HUES6 (cell line): ENCODE measurements at regions not wholly inside any gene's neighbourhood (a gene's known extent, or its start where the extent isn't known, plus 50 kb on each side); places are given as distances from the start of the nearest gene placed in this dataset.

Experiments used
- H3K27ac ChIP-seq: 2 replicates; pipeline ENCODE4 v1.7.0; 2013; ENCODE audit warnings: low read depth, mild to moderate bottlenecking, low read length, inconsistent platforms
- H3K27me3 ChIP-seq: 2 replicates; pipeline ENCODE4 v1.6.1; 2013; ENCODE audit warnings: low read length; ENCODE audit not compliant: control insufficient read depth, insufficient read depth
- H3K36me3 ChIP-seq: 2 replicates; pipeline ENCODE4 v1.6.1; 2013; ENCODE audit warnings: low read length; ENCODE audit not compliant: control insufficient read depth, insufficient read depth
- H3K4me1 ChIP-seq: 2 replicates; pipeline ENCODE4 v1.6.1; 2013; ENCODE audit warnings: low read length; ENCODE audit not compliant: control insufficient read depth, insufficient read depth
- H3K4me3 ChIP-seq: 2 replicates; pipeline ENCODE4 v1.5.1; 2013; ENCODE audit warnings: low read depth, low read length
- H3K9ac ChIP-seq: one replicate; pipeline ENCODE4 v1.6.1; 2013; ENCODE audit warnings: mild to moderate bottlenecking, low read length
- H3K9me3 ChIP-seq: 2 replicates; pipeline ENCODE4 v1.6.1; 2013; ENCODE audit warnings: low read depth, low read length; ENCODE audit not compliant: control insufficient read depth, insufficient read depth

DNA sequence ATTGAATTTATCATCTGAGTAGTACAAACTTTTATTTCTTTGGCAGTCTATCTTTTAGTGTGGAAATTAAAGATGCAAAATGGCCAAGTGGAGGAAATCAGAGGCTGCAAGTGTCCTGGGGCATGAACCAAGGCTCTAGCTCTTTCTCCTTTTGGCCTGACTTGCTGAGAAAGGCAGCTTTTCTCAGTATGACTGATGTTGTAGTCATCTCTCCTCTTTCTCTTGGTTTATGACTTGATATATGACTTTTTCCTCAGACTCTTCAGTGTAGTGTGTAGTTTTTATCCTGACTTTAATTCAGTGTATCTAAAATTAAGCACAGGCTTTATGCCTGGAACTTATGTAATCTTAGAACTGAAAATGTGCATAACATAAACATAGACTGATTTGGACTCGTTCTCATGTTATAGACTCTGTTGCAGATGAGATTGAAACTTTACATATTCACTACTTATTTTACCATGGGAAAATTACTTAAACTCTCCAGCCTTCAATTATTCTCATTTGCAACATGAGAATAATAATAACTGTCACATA lies 65.7 kb downstream of the SLITRK5 start:
- Histone ChIP-seq H3K36me3 (no peaks in the 10 kb centered on the region), H3K9ac (no peak overlapping the region), H3K27ac (no peak overlapping the region), H3K4me1 (no peaks in the 10 kb centered on the region), H3K4me3 (no peak overlapping the region), H3K27me3 (peaks cover 26% of the 10 kb centered on the region), H3K9me3 (no peaks in the 10 kb centered on the region)

DNA sequence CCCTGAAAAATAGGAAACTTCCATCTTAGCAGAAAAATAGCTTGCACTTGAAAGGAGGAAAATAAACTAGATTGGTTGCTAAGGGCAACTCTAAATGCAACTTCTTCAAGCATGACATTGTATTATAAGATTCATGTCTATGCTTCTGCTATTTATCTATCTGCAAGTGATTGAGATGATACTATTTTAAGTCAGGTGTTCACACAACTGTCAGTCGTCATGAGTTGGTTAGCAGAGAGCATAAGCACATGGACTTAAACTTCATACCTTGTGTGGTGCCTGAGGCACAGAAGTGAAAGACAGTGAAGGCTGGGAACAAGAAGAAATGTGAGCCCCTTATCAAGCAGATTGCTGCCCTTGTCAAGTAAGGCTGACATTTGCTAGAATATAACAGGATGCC lies 82.9 kb downstream of the SLITRK5 start:
- no peak overlapping the region for H3K9ac ChIP-seq
- H3K27ac ChIP-seq, result no peak overlapping the region
- no peaks in the 10 kb centered on the region for H3K27me3 ChIP-seq
- H3K36me3 ChIP-seq, result no peaks in the 10 kb centered on the region
- no peaks in the 10 kb centered on the region for H3K9me3 ChIP-seq
- H3K4me1 ChIP-seq, result no peaks in the 10 kb centered on the region
- no peak overlapping the region for H3K4me3 ChIP-seq

DNA sequence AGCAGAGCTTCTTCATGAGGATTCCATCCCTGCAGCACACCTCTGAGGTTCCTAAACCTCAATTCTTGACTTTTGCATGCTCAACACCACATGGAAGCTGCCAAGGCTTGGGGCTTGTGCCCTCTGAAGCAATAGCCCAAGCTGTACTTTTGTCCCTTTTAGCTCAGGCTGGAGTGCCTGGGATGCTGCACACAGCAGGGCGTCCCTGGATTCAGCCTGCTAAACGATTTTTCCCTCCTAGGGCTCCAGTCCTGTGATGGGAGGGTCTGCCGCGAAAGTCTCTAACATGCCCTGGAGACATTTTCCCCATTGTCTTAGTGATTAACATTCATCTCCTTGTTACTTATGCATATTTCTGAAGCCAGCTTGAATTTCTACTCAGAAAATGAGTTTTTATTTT lies 98.3 kb downstream of the SLITRK5 start:
- Histone ChIP-seq H3K27me3 (peaks cover 6% of the 10 kb centered on the region; the same call in 1 of the 2 replicates), H3K4me3 (no peak overlapping the region), H3K36me3 (no peaks in the 10 kb centered on the region), H3K4me1 (peaks cover 10% of the 10 kb centered on the region), H3K9ac (no peak overlapping the region), H3K9me3 (no peaks in the 10 kb centered on the region), H3K27ac (no peak overlapping the region)

DNA sequence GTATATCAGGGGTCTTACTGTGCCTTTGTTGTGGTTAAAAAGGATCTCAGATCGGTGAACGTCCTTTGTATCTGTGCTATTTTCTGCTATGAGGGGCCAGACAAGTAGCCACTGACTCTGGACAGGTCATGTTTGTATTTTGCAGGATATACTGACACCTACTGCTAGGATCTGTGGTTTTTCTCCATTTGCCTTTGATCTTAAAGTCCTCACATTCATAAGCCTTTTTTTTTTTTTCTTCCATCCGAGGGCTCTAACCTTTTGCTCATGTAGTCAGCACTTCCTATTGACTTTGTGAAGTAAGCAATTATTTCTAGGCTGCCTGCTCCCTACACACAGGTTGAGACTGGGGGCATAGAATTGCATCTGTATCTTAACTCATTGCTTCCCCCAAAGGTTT lies 106.2 kb downstream of the SLITRK5 start:
- Histone ChIP-seq H3K27ac (no peak overlapping the region), H3K27me3 (peaks cover 16% of the 10 kb centered on the region; the same call in 1 of the 2 replicates), H3K9me3 (no peaks in the 10 kb centered on the region), H3K4me1 (no peaks in the 10 kb centered on the region), H3K4me3 (no peak overlapping the region), H3K9ac (no peak overlapping the region), H3K36me3 (no peaks in the 10 kb centered on the region)

DNA sequence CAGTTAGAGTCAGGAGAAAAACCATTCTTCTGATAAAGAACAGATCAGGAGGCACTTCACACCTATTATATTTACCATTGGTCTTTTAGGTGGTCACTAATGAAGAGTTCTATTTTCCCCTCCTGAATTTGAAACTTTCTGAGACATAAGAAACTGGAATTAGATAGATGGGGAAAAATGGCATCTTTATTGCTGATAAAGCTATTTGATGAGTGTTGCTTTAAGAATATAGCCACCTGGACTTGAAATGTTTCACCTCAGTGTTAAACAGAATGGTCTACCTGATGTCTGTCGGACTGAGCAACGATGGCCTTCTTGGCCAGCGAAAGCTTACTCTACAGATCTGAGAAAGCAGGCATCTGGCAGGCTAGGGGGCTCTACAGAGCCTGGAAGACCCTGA lies 107.0 kb downstream of the SLITRK5 start:
- H3K4me3 ChIP-seq, result no peak overlapping the region
- no peaks in the 10 kb centered on the region for H3K9me3 ChIP-seq
- no peak overlapping the region for H3K9ac ChIP-seq
- no peaks in the 10 kb centered on the region for H3K4me1 ChIP-seq
- H3K27me3 ChIP-seq, result peaks cover 16% of the 10 kb centered on the region; the same call in 1 of the 2 replicates
- H3K27ac ChIP-seq, result no peak overlapping the region
- no peaks in the 10 kb centered on the region for H3K36me3 ChIP-seq

DNA sequence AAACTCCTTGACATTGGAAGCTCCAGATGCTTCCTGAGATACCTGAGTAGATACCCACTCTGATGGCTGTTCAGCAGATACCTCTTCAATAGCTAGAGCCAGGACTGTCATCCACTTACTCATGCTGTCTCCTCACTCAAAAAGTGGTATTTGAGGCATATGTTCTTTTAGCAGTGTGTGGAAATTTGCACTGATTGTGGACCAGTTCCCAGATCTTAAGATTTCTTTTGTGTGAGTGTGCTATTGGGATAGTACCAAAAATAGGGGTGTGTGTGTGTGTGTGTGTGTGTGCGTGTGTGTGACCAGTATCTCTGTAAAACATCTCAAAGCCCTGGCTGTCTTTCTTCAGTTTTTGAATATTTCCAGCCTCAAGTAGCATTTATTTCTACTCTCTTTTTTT lies 108.3 kb downstream of the SLITRK5 start:
- no peak overlapping the region for H3K9ac ChIP-seq
- H3K36me3 ChIP-seq, result no peaks in the 10 kb centered on the region
- peaks cover 16% of the 10 kb centered on the region; the same call in 1 of the 2 replicates for H3K27me3 ChIP-seq
- no peak overlapping the region for H3K27ac ChIP-seq
- no peak overlapping the region for H3K4me3 ChIP-seq
- no peaks in the 10 kb centered on the region for H3K9me3 ChIP-seq
- H3K4me1 ChIP-seq, result no peaks in the 10 kb centered on the region

DNA sequence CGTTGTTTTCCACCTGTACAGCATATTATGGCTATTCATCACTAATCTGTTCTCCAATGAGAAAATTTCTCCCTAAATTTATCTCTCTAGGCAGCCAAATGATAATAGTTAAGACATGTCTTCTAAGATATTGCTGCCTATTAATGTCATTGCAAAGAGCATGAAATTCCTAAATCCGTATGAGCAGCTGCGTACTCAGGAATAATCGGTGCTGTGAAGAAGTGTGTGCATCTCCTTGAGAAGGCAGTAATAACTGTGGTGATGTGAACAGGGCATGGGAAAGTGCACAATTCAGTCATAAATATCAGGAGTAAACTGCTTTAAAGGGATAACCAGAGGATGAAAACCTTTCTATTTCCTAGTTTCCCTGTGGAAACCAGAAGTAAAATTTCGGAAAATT lies 112.2 kb downstream of the SLITRK5 start:
- Histone ChIP-seq H3K4me1 (no peaks in the 10 kb centered on the region), H3K4me3 (no peak overlapping the region), H3K36me3 (no peaks in the 10 kb centered on the region), H3K9me3 (no peaks in the 10 kb centered on the region), H3K9ac (no peak overlapping the region), H3K27ac (no peak overlapping the region), H3K27me3 (peaks cover 4% of the 10 kb centered on the region; the same call in 1 of the 2 replicates)

DNA sequence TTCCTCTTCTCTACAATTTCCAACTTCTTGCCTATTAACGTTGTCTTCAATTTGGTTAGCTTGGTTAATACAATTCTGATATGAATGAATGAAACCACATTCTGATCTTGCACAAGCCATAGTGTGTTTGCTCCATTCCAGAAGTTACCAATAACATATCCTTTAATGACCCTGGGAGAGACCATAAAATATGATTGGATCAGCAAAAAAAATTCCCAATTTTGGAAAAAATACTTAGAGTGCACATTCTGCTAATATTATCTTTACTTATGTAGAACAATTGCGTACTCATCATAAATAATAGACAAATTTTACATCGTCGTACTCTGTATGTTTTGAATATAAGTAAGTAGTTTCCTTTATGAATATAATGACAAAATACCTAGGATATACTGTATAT lies 117.2 kb downstream of the SLITRK5 start:
- H3K4me3 ChIP-seq, result no peak overlapping the region
- no peak overlapping the region for H3K27ac ChIP-seq
- H3K27me3 ChIP-seq, result no peaks in the 10 kb centered on the region

DNA sequence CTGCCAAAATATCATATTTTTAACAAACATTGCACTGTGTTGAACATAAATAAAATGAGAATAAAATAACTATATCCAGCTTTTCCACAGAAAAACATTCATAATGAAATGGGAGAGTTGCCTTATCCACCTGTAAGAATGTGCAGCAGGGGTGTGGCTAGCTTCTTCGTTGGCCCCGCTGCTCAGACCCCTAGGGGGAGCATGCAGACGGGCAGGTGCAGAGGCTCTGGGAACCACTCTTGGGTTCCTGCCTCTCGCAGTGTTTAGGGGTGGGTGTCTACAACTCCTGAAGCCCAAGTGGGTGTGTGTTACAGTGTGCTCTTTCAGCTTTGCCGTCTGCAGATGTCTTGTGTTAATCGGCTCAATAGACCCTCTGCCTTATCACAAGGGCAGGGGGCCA lies 121.7 kb downstream of the SLITRK5 start:
- Histone ChIP-seq H3K4me1 (no peaks in the 10 kb centered on the region), H3K36me3 (no peaks in the 10 kb centered on the region), H3K9me3 (no peaks in the 10 kb centered on the region), H3K9ac (no peak overlapping the region), H3K27me3 (no peaks in the 10 kb centered on the region), H3K27ac (no peak overlapping the region), H3K4me3 (no peak overlapping the region)

More for the DNA sequence above, 117.2 kb downstream of the SLITRK5 start:
- Histone ChIP-seq H3K4me1 (no peaks in the 10 kb centered on the region), H3K9me3 (no peaks in the 10 kb centered on the region), H3K36me3 (no peaks in the 10 kb centered on the region), H3K9ac (no peak overlapping the region)

DNA sequence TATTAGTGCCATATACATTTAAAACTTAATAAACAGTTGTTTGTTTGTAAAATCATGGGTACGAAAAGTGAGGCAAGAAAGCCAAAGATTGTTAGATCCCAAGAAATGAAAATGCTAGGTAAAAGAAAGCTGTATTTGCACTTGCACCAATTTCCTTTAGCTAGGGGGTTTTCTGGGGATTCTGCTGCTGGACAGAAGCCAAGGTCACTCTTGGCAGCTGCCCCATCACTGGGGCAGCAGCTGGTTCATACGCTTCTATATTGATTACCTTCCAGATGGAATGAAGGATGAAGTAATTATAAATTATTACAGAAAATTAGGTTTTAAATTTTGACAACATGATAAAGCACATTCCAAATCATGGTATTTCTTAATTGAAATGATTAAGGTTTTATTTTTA lies 127.4 kb downstream of the SLITRK5 start:
- Histone ChIP-seq H3K9ac (no peak overlapping the region), H3K27ac (no peak overlapping the region), H3K27me3 (no peaks in the 10 kb centered on the region), H3K4me3 (no peak overlapping the region), H3K36me3 (no peaks in the 10 kb centered on the region), H3K9me3 (no peaks in the 10 kb centered on the region), H3K4me1 (no peaks in the 10 kb centered on the region)

DNA sequence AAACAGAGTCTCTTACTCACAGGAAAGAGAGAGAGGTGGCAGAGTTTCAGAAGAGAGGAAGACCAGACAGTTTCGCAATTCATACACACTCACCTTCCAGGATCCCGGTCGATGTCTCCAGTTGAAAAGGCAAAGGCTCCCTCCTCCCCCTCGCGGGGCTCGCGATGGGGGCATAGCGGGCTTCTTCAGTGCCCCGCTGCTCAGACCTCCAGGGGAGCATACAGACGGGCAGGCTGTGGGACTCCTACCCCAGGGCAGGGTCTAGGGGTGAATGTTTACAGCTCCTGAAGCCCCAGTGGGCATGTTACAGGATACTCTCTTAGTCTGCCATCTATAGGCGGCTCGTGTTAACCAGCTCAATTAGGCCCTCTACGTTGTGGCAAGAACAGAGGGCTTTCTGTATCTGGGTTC lies 139.2 kb downstream of the SLITRK5 start:
- no peaks in the 10 kb centered on the region for H3K27me3 ChIP-seq
- no peak overlapping the region for H3K27ac ChIP-seq
- H3K9ac ChIP-seq, result no peak overlapping the region
- peak overlapping the region; percentile 68 for H3K4me3 ChIP-seq
- no peaks in the 10 kb centered on the region for H3K9me3 ChIP-seq
- H3K36me3 ChIP-seq, result no peaks in the 10 kb centered on the region
- no peaks in the 10 kb centered on the region for H3K4me1 ChIP-seq

DNA sequence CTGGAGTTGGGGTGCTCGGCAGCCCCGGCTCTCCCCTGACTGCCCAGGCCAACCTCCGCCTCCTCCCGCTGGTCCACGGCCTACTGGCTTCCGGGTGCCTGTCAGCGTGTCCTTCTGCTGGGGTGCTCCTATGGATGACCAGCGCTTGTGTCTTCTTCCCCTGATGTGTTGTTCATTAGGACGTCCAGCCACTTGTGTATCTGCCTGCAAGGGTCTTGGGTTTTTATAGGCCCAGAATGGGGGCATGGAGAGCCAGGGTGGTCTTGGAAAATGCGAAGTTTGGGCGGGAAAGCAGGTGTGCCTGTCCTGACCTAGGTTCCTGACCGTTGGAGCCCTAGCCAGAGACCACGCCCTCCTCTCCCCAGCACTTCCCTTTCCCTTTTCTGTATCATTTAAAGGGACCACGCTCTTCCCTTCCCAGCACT lies 139.8 kb downstream of the SLITRK5 start:
- no peaks in the 10 kb centered on the region for H3K27me3 ChIP-seq
- 0 out of 2 replicates have a peak overlapping the region, but pooled peaks have one; percentile 68 for H3K4me3 ChIP-seq
- H3K4me1 ChIP-seq, result no peaks in the 10 kb centered on the region
- no peaks in the 10 kb centered on the region for H3K9me3 ChIP-seq
- no peaks in the 10 kb centered on the region for H3K36me3 ChIP-seq
- no peak overlapping the region for H3K27ac ChIP-seq
- H3K9ac ChIP-seq, result no peak overlapping the region
